ENCODE measurements at regions not wholly inside any gene's neighbourhood (a gene's known extent, or its start where the extent isn't known, plus 50 kb on each side); places are given as distances from the start of the nearest gene placed in this dataset.
"Not testable (repeated sequence)": the region's sequence is repeated elsewhere in the genome, so short reads cannot be mapped to it uniquely, and the experiment has no call there.

- DNase-seq = no peak
Measured at GRCh38 chr9:90981726-90982125, 180.1 kb downstream of the SYK start.

DNA sequence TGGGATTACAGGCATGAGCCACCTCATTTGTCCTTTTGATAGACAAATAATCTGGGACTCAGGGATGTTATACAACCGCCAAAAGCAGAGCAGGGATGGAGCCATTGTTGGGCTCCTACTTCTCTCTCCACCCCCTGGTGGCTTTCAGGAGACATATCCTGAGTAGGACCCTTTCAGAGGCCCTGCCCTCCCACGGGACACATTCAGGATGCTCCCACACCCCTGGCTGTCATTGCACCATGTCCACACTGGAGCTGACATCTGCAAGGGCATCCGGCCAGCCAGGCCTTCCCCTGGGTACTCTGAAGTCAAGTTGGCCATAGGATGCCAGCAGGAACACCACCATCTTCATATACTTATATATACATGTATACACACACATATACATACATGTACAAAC, 181.8 kb downstream of the SYK start:
- DNase-seq = no peak

GRCh38 chr9:90985631-90986030, 184.0 kb downstream of the SYK start:
- no peak for DNase-seq

- no peak for DNase-seq
Measured at GRCh38 chr9:90986161-90986560, 184.5 kb downstream of the SYK start.

- no peak for DNase-seq
Measured at GRCh38 chr9:90987566-90987965, 185.9 kb downstream of the SYK start.

DNA sequence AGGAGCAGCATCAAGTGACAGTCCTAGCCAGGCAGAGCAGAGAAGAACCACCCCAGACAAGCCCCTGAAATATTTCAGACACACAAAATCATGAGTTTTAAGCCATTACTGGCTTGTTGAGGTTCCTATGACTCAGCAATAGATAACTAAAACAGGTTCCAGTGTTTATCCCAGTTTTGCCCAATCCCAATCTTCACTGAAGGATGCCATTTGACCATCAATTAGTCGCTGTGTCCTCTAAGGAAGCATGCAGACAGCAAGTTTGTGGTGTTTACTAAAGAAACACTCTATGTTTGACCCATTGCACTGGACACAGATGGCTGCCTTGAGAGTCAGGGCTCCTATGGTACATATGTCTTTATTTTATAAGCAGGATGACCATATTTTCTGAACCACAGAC, 186.7 kb downstream of the SYK start:
- no peak for DNase-seq

GRCh38 chr9:90991953-90992352, 190.3 kb downstream of the SYK start:
- DNase-seq = no peak

DNA sequence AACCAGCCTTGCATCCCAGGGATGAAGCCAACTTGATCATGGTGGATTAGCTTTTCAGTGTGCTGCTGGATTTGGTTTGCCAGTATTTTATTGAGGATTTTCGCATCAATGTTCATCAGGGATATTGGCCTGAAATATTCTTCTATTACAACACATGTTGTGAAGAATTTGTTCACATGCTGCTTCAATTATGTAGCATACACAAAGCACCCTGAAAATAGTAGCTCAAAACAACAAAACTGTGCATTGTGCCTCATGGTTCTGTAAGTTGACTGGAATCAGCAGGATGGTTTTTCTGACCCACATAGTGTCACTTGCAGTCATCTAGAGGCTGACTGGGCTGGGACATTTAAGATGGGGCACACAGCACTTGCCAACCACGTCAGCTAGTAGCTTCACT, 193.9 kb downstream of the SYK start:
- no peak for DNase-seq

- no peak for DNase-seq
Measured at GRCh38 chr9:90996154-90997065, 194.8 kb downstream of the SYK start.

DNA sequence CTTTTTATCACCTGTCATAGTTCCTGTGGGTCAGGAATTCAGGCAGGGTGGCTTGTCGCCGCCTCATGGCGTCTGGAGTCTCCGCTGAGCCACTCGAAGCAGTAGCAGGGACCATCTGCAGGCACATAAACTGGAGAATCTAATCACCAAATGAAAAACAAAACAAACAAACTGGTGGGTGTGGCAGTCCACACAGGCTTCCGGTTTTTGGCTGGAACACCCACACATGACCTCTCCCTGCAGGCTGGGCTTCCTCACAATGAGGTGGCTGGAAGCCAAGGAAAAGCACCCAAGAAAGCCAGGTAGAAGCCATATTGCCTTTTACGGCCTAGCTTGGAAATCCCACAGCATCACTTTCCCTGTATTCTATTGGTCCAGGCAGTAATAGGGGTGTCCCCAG, 197.0 kb downstream of the SYK start:
- DNase-seq = no peak

GRCh38 chr9:90999425-91000397, 198.1 kb downstream of the SYK start:
- no peak for DNase-seq

DNA sequence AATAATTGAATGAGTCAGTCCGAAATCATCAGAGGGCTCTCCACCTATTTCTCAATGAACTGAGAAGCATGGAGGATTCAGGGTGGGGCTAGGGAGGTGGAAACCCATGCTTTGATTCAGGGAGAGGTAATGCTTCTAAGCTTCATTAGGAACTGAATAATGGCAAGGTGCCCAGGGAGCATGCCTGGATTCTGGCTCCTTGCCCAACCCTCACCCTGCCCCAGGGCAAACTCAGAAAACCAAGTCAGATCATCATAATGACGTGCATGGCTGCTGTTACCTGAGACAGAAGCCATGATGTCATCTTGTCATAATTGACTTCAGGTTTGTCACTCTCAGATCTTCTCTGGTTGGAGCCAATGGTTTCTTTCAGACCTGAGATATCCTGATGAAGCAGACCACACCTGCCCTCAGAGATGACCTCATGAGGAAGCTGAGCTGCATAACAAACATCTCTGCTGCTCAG, 199.6 kb downstream of the SYK start:
- no peak for DNase-seq

GRCh38 chr9:91004484-91004883, 202.9 kb downstream of the SYK start:
- DNase-seq = no peak

DNA sequence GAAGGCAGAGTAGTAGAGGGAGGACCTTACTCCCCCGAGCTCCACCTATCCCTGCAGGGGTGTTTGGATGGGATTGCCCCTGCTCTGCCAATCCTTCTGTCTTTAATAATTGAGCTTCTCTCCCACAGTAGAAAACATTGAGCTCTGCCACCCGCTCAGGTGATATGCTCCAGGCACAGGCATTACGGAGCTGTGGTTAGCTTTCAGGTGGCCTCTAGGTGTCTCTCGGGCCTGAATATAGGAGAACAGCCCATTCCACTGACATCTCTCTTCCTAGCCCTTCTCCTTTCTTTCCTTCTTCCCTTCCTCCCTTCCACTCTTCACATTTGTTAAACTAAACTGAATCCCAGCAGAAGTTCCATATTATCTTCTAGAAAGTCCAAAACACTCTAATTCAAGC, 203.4 kb downstream of the SYK start:
- no peak for DNase-seq

DNA sequence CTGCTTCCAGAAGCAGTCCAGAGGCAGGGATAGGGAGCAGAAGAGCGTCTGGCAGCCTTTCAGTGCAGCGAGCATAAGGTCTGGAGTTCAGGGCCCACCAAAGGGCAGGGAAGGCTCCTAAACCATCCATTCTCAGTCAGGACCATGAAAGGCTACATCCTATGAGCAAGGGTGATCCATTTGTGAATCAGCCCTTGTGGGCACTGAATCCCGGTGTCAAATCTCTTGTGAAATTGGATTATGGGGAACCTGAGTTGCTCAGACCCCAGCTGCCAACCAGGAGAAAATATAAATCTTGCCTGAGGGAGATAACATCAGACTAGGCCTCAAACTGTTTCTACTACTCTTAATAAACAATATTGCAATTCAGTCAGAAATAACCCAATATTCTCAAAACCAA, 204.4 kb downstream of the SYK start:
- DNase-seq = no peak

GRCh38 chr9:91008568-91008967, 206.9 kb downstream of the SYK start:
- DNase-seq = no peak

DNA sequence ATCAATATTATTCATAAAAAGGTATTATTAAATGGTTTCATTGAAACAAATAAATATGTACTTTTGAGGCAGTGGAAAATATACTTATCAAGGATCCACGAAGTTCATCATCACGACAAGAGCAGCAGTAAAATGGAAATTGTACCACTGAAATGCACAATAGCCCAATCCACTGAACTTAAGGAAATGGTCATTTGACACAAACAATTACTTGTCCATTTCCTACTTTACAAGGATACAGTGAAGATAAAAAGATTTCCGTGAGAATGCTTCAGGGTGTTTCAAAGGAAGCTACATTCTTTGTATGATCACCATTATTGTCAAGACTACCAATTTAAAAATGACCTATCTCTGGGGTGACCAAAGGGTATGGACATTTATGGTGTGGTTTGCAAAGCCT, 210.3 kb downstream of the SYK start:
- DNase-seq = no peak

DNA sequence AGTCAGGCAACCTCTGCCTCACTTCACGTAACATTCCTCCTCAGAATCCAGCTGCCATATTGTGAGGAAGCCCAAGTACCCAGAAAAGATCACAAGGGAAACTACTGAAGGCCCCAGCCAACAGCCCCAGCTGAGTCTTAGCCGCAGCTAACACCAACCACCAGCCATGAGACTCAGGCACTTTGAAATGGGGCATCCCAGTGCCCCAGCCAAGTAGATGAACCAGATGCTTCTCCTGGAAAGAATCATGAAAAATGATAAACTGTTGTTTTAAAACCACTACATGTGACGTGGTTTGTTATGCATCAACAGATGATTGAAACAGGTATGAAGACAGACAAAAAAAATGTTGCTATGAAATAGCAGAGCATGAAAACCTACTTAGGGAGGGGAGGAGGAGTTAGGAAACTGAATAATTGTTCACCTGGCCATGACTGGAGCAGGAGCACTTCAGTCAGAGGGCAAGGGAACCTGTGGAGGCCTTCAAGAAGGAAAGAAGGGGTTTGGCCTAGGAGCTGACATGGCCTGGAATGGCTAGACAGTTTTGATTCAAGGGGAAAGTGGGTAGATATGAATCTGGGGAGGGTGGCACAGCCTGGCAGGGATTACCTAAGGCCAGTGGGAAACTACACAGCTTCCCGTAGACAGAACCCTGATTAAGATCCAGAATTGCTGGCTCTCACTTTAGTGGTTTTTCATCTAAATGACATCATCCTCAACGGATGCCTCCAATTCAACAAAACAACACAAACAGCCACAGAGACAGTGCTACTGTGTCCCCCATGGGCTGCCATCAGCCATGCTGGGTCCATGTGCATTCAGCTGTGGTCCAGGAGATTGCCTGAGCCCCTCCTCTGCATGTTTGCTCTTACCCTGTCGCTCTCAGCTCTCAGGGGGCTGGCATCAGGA, 211.6 kb downstream of the SYK start:
- DNase-seq = no peak

DNA sequence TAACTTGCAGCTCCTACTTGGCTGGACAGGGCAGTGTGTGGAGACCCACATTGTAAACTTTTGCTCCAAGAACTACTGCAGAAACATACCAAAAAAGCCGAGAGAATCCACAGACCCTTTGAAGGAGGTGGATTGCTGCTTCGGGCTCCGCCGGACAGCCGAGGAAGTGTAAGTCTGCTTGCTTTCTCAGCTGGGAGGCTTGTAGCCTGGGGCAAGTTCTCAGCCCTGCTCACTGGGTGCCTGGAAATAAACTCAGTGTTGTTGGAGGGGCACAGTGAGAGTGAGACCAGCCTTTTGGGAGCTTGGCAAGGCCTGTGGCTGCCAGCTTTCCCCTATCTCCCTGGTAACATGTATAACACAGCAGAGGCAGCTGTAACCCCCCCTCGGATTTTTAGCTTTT, 215.6 kb downstream of the SYK start:
- DNase-seq = no peak

GRCh38 chr9:91019871-91020270, 218.3 kb downstream of the SYK start:
- DNase-seq = not testable (repeated sequence)

- not testable (repeated sequence) for DNase-seq
Measured at GRCh38 chr9:91021656-91022055, 220.0 kb downstream of the SYK start.

DNA sequence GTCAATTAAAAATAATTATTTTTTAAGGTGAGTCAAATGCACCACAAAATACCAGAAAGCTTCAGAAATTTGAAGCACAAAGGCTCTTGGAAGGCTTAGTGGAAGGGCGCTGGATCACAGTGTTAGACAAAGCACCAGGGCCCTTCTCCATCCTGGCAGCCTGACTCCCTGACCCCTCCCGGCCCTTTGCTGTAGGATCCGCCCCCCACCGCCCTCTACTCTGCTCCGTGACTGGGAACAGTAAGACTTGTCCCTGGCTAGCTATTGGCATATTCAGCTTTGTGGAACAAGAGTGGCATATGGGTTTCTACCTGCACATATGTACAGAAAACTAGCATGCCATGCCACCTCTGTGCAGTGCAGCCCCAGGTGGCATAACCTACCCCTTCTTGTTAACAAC, 222.1 kb downstream of the SYK start:
- DNase-seq = no peak

DNA sequence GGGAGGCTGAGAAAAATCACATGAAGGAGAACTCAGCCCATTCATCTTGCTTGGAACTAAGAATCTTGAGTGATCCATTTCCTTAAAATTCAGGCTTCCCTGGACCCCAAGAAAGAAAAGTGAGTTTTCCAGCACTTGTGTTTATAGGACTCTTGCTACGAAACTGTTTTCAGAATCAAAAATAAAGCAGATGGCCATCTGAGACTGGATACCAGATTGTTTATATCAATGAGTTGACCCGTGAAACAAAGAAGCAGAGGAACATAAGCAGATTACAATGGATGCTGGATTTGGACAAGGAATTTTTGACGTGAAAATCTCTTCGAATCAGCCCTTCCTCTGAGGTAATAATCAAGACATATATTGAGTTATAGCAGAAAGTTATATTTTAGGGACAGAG, 223.2 kb downstream of the SYK start:
- DNase-seq = no peak
